T-helper 2 cell treated with Interferon-gamma antibody and Interleukin-4, amounts not matched to agents 5 μg/mL and 100 μg/mL, for 36 hours (primary cell): ENCODE measurements at regions not wholly inside any gene's neighbourhood (a gene's known extent, or its start where the extent isn't known, plus 50 kb on each side); places are given as distances from the start of the nearest gene placed in this dataset.
"Not testable (repeated sequence)": the region's sequence is repeated elsewhere in the genome, so short reads cannot be mapped to it uniquely, and the experiment has no call there.

Source experiments
- DNase-seq: peaks from one replicate; pipeline ENCODE4 v3.0.0; 2021; ENCODE audit warnings: low spot score
- H3K27ac Mint-ChIP-seq: one replicate; pipeline ENCODE4 v1.8.0; 2021; ENCODE audit warnings: mild to moderate bottlenecking, mixed read lengths
- H3K27me3 Mint-ChIP-seq: one replicate; pipeline ENCODE4 v1.8.0; 2021; ENCODE audit warnings: low read depth, mixed read lengths
- H3K36me3 Mint-ChIP-seq: one replicate; pipeline ENCODE4 v1.8.0; 2021; ENCODE audit warnings: low read depth, mixed read lengths
- H3K4me1 Mint-ChIP-seq: one replicate; pipeline ENCODE4 v1.8.0; 2021; ENCODE audit warnings: low read depth, mixed read lengths
- H3K4me3 Mint-ChIP-seq: one replicate; pipeline ENCODE4 v1.8.0; 2022; ENCODE audit warnings: mild to moderate bottlenecking, moderate library complexity, mixed read lengths
- H3K9me3 Mint-ChIP-seq: one replicate; pipeline ENCODE4 v1.8.0; 2021; ENCODE audit warnings: mixed read lengths

- Mint-ChIP-seq H3K27me3 (no peaks in the 10 kb centered on the region), H3K4me3 (no peak overlapping the region), H3K9me3 (no peaks in the 10 kb centered on the region), H3K27ac (no peak overlapping the region), H3K4me1 (peaks cover 18% of the 10 kb centered on the region), H3K36me3 (peaks cover 49% of the 10 kb centered on the region)
- no peak for DNase-seq
Measured at GRCh38 chr7:35891004-35891830, 90.4 kb downstream of the SEPTIN7 start.

DNA sequence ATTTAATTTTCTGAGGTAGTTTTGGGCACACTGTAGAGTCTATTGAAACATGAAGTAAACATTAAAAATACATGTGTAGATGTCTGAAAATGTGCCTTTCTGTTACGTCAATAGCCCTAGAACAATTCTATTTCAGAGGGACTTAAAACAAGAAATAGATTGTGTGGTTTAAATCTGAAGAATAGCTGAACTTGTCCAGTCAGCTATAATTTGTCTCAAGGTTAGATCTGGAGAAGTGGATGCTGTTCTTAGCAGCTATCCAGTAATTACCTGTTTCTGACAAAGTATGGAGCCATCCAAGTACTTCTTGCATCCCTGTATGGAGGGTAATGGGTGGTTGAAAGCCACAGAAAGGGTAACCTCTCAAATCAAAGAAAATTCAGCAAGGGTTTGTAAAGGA is 92.8 kb downstream of the SEPTIN7 start:
- H3K36me3 Mint-ChIP-seq, result peaks cover 46% of the 10 kb centered on the region
- no peak overlapping the region for H3K27ac Mint-ChIP-seq
- H3K4me1 Mint-ChIP-seq, result peaks cover 19% of the 10 kb centered on the region
- no peak for DNase-seq
- no peaks in the 10 kb centered on the region for H3K9me3 Mint-ChIP-seq
- H3K27me3 Mint-ChIP-seq, result no peaks in the 10 kb centered on the region
- no peak overlapping the region for H3K4me3 Mint-ChIP-seq

DNA sequence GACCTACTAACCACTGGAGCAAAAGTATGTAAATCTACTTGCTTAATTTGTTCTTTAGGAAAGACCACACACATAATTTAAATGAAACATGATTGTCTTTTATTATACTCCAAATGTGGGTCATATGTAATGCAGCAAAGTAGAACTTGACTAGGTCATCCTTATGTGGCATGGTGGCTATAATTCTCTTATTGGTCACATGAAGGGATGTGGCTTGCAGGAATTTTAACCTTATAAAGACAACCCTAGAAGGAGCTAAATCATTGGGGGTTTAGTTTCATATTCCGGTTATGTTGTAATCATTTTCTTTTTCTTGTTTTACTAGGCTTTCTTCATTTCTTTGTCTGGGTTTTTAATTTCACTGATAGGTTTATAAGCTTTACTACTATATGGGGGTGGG is 93.9 kb downstream of the SEPTIN7 start:
- peaks cover 19% of the 10 kb centered on the region for H3K4me1 Mint-ChIP-seq
- no peak for DNase-seq
- H3K27me3 Mint-ChIP-seq, result no peaks in the 10 kb centered on the region
- no peak overlapping the region for H3K27ac Mint-ChIP-seq
- H3K36me3 Mint-ChIP-seq, result peaks cover 42% of the 10 kb centered on the region
- H3K9me3 Mint-ChIP-seq, result no peaks in the 10 kb centered on the region
- no peak overlapping the region for H3K4me3 Mint-ChIP-seq

- peaks cover 2% of the 10 kb centered on the region for H3K4me1 Mint-ChIP-seq
- no peaks in the 10 kb centered on the region for H3K27me3 Mint-ChIP-seq
- H3K27ac Mint-ChIP-seq, result no peak overlapping the region
- H3K4me3 Mint-ChIP-seq, result no peak overlapping the region
- DNase-seq, result no peak
- peaks cover 37% of the 10 kb centered on the region for H3K36me3 Mint-ChIP-seq
- H3K9me3 Mint-ChIP-seq, result no peaks in the 10 kb centered on the region
Measured at GRCh38 chr7:35900651-35901050, 99.8 kb downstream of the SEPTIN7 start.

DNA sequence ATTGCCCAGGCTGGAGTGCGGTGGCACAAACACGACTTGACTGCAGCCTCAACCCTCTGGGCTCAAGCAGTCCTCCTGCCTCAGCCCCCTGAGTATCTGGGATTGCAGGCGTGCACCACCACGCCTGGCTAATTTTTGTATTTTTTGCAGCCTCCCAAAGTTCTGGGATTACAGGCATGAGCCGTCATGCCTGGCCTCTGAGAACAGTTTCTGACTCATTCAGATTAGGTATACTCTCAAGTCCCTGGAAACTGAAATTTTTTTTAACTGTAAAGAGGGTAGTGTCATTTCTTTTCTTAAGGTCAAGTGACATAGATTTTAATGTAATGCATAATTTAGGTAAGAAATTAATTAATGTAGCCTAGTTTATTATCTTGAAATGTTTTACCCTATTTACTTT is 104.7 kb downstream of the SEPTIN7 start:
- H3K27ac Mint-ChIP-seq, result no peak overlapping the region
- no peak overlapping the region for H3K4me3 Mint-ChIP-seq
- no peaks in the 10 kb centered on the region for H3K27me3 Mint-ChIP-seq
- DNase-seq, result no peak
- peaks cover 21% of the 10 kb centered on the region for H3K36me3 Mint-ChIP-seq
- H3K9me3 Mint-ChIP-seq, result no peaks in the 10 kb centered on the region
- no peaks in the 10 kb centered on the region for H3K4me1 Mint-ChIP-seq

DNA sequence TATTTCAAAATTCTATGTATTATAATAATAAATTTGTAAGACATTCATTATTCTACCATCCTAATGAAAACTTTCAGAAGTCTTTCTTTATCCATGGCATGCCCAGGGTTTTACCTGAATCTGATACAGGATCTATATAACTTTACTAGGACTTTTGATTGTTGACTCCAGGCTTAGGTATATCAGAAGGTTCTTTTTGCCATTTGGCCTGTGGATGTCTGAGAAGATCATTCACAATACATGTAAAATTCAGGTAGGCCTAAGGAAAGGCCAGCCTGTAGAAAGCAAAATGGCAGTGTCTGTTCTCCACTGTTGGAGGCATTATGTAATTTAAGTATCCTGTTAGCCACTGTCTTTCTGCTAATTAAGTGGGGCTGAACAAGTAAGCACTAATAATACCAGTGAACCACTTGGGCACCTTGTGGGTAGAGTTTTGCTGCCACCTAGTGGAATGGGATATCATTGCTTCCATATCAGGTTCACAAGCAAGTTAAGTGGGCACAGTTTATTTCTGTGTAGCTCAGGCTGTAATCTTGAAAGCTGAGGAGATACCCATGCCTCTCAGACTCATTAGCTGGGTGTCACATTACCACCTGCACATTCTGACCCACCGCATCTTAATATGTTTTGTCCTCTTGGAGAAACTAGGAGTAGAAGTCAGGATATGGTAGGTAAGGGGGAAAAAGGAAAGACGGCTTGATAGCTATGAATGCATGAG is 105.5 kb downstream of the SEPTIN7 start:
- H3K27ac Mint-ChIP-seq, result no peak overlapping the region
- H3K36me3 Mint-ChIP-seq, result peaks cover 22% of the 10 kb centered on the region
- H3K27me3 Mint-ChIP-seq, result no peaks in the 10 kb centered on the region
- no peak overlapping the region for H3K4me3 Mint-ChIP-seq
- H3K9me3 Mint-ChIP-seq, result no peaks in the 10 kb centered on the region
- peak; percentile 48 for DNase-seq
- no peaks in the 10 kb centered on the region for H3K4me1 Mint-ChIP-seq

DNA sequence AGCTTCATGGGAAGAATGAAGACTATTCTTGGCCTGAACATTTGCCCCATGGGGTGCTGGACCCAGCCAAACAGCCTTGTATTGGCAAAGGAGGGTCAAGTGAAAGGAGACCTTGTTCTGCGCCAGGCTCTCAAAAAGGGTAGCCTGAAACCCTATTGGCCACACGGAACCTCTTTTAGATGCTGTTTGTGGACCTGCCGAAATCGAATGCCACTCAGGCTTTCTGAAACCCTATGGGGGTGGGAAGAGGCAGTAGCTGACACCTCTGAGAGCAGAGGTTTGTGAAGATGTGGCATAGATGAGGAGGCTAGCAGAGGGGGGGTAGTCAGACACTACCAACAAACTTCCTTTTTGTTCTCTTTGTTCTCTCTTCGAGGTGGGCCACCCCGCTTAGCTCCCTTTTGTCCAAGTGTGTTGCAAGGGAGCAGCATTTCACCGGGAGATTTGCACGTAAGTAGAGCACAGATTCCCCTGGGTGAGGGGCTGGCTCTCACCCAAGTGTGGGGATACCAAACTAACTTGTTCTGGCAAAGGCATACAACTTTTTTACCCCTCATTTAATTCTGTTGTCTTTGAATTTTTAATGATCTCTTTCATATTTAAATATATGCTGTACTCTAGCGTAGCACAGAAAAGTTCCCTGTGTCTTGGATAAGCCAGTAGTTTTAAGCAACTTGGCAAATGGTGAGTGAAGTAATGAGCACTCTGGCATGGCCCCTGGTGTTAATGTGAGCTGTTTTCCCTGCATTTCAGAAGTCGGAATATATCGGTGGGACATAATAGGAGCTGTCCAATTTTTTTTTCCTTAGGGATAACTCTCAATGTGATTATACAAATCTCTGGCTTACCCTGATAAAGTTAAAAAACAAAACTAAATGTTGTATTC is 107.7 kb downstream of the SEPTIN7 start:
- peaks cover 30% of the 10 kb centered on the region for H3K36me3 Mint-ChIP-seq
- peaks cover 7% of the 10 kb centered on the region for H3K9me3 Mint-ChIP-seq
- H3K4me3 Mint-ChIP-seq, result no peak overlapping the region
- H3K27ac Mint-ChIP-seq, result no peak overlapping the region
- H3K27me3 Mint-ChIP-seq, result no peaks in the 10 kb centered on the region
- DNase-seq, result no peak
- H3K4me1 Mint-ChIP-seq, result no peaks in the 10 kb centered on the region

GRCh38 chr7:35909870-35910357 is 109.1 kb downstream of the SEPTIN7 start:
- H3K9me3 Mint-ChIP-seq, result peaks cover 7% of the 10 kb centered on the region
- H3K27ac Mint-ChIP-seq, result no peak overlapping the region
- no peak for DNase-seq
- no peaks in the 10 kb centered on the region for H3K4me1 Mint-ChIP-seq
- H3K27me3 Mint-ChIP-seq, result no peaks in the 10 kb centered on the region
- H3K4me3 Mint-ChIP-seq, result no peak overlapping the region
- peaks cover 23% of the 10 kb centered on the region for H3K36me3 Mint-ChIP-seq

DNA sequence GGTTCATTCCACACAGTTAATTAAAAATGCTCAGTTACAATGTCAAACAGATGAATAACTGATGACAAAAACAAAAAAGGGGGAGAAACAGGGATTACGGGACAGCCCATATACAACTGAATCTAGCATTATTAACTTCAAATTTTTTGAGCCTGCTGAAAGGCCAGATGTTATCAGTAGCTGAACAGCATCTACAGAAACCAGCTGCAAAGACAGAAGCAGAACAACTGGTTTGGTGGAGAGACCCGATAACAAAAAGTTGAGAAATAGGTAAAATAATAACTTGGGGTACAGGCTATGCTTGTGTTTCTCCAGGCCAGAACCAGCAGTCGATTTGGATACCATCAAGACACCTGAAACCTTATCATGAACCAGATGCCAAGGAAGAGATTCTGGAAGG is 109.8 kb downstream of the SEPTIN7 start:
- H3K27me3 Mint-ChIP-seq, H3K9me3 Mint-ChIP-seq, H3K27ac Mint-ChIP-seq, DNase-seq, H3K4me1 Mint-ChIP-seq, H3K4me3 Mint-ChIP-seq: not testable (repeated sequence)
- peaks cover 23% of the 10 kb centered on the region for H3K36me3 Mint-ChIP-seq

- H3K27ac Mint-ChIP-seq, DNase-seq, H3K4me3 Mint-ChIP-seq, H3K4me1 Mint-ChIP-seq, H3K27me3 Mint-ChIP-seq, H3K9me3 Mint-ChIP-seq: not testable (repeated sequence)
- peaks cover 22% of the 10 kb centered on the region for H3K36me3 Mint-ChIP-seq
Measured at GRCh38 chr7:35913350-35913749, 112.5 kb downstream of the SEPTIN7 start.

DNA sequence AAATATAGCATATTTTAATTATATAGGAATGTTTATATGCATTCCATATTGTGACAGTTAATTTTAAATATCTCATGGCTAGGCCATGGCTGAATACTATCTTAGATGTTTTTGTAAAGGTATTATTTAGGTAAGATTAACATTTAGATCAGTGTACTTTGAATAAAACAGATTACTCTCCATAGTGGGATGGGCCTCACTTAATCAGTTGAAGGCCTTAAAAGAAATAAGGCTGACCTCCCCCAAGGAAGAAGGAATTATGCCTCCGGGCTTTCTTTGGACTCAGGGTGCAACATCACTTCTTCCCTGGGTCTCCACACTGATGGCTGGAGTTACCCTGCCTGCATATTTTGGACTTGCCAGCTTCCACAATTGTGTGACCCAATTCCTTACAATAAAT is 113.4 kb downstream of the SEPTIN7 start:
- H3K36me3 Mint-ChIP-seq, result peaks cover 22% of the 10 kb centered on the region
- H3K4me3 Mint-ChIP-seq, H3K4me1 Mint-ChIP-seq, H3K9me3 Mint-ChIP-seq, H3K27ac Mint-ChIP-seq, H3K27me3 Mint-ChIP-seq, DNase-seq: not testable (repeated sequence)

GRCh38 chr7:35915247-35915955 is 114.5 kb downstream of the SEPTIN7 start:
- H3K4me1 Mint-ChIP-seq, H3K9me3 Mint-ChIP-seq, H3K27ac Mint-ChIP-seq, H3K4me3 Mint-ChIP-seq, DNase-seq, H3K27me3 Mint-ChIP-seq: not testable (repeated sequence)
- H3K36me3 Mint-ChIP-seq, result peaks cover 21% of the 10 kb centered on the region

DNA sequence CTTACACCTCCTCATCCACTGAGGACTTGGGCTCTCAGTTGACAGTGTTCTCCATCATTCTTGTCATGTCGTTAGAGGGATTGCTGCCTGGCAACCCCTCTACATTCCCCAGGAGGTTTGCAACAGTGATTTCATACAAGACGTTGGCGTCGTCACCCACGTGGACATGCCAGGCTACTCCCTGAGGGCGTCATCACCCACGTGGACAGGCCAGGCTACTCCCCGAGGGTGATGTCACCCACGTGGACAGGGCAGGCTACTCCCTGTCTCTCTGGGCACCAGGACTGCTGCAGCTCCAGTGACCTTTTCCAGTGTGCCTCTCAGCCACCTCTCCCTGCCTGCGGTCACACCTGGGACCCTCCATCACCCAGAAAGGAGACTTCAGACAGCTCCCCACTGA is 117.4 kb downstream of the SEPTIN7 start:
- not testable (repeated sequence) for DNase-seq, H3K27ac Mint-ChIP-seq, H3K27me3 Mint-ChIP-seq, H3K9me3 Mint-ChIP-seq, H3K4me1 Mint-ChIP-seq, H3K36me3 Mint-ChIP-seq, H3K4me3 Mint-ChIP-seq
